GM12878 (cell line): ENCODE measurements at regions not wholly inside any gene's neighbourhood (a gene's known extent, or its start where the extent isn't known, plus 50 kb on each side); places are given as distances from the start of the nearest gene placed in this dataset.

Source experiments
- ATAC-seq: fragments of 200-7000 bp; cut with Tn5 transposase; 3 replicates; pipeline ENCODE4 v1.9.1; 2020; ENCODE audit warnings: mild to moderate bottlenecking, moderate library complexity
- BruUV-seq: library from RNA; stranded (reverse); fragments of 400-500 nt; replicated peaks from 2 replicates; lab custom pipeline; 2021; lab: Mats Ljungman, UMichigan
- CTCF ChIA-PET: fragments of 300-600 bp; sonication (Branson Sonifier 250); formaldehyde crosslinking; extraction: SDS; loops from one replicate; lab custom pipeline; 2021; ENCODE audit warnings: inconsistent platforms; lab: Yijun Ruan, JAX
- POLR2A ChIA-PET: fragments of 350-600 bp; formaldehyde crosslinking; extraction: SDS; loops from one replicate; lab custom pipeline; 2021; ENCODE audit warnings: inconsistent platforms; lab: Charles Lee
- RAD21 ChIA-PET: fragments of 300-600 bp; sonication (Branson Sonifier 250); formaldehyde crosslinking; loops from one replicate; lab custom pipeline; 2023; ENCODE audit warnings: antibody characterized with exemption; ENCODE audit not compliant: unreplicated experiment; lab: Charles Lee
- SMC1A ChIA-PET: fragments of 300-600 bp; sonication (Branson Sonifier 250); formaldehyde crosslinking; loops from one replicate; lab custom pipeline; 2023; ENCODE audit not compliant: unreplicated experiment, uncharacterized antibody; lab: Charles Lee
- DNase-seq: peaks from one replicate; pipeline ENCODE4 v3.0.0-alpha.2; 2011; ENCODE audit warnings: low read depth, low spot score
- FAIRE-seq: peaks from 3 replicates; lab custom pipeline; 2011; peaks lifted over from hg19 to GRCh38; lab: Jason Lieb, UNC
- H2AFZ ChIP-seq: 2 replicates; pipeline ENCODE4 v1.6.0; 2011; ENCODE audit warnings: low read depth, low read length, control low read depth; ENCODE audit not compliant: control insufficient read depth
- H3K27ac ChIP-seq: 2 replicates; pipeline ENCODE4 v1.5.1; 2011; ENCODE audit warnings: control low read depth; ENCODE audit not compliant: control insufficient read depth, insufficient read depth
- H3K27me3 ChIP-seq, 2 experiments: replicated peaks in 1 of 2; 2 replicates each; pipeline versions ENCODE4 v1.6.0 to v1.6.1; 2011; ENCODE audit warnings: low read length in 1 of 2; ENCODE audit not compliant: control insufficient read depth in 2 of 2, insufficient read depth in 2 of 2
- H3K36me3 ChIP-seq, 2 experiments: 2 replicates each; pipeline ENCODE4 v1.5.1; 2011; ENCODE audit warnings: low read length in 1 of 2; ENCODE audit not compliant: control insufficient read depth in 2 of 2, insufficient read depth in 2 of 2
- H3K4me1 ChIP-seq: 2 replicates; pipeline ENCODE4 v1.6.1; 2011; ENCODE audit warnings: mild to moderate bottlenecking, low read length, moderate library complexity, mixed read lengths; ENCODE audit not compliant: control insufficient read depth, insufficient read depth
- H3K4me2 ChIP-seq: 2 replicates; pipeline ENCODE4 v1.6.0; 2011; ENCODE audit warnings: control low read depth; ENCODE audit not compliant: control insufficient read depth, insufficient read depth
- H3K4me3 ChIP-seq: fragments of 200-600 bp; sonication (generic); 2 replicates; pipeline ENCODE4 v1.5.1; 2016
- H3K79me2 ChIP-seq: 2 replicates; pipeline ENCODE4 v1.6.0; 2011; ENCODE audit warnings: low read length; ENCODE audit not compliant: control insufficient read depth, insufficient read depth
- H3K9ac ChIP-seq: 2 replicates; pipeline ENCODE4 v1.8.0; 2011; ENCODE audit warnings: low read length, control low read depth, mixed read lengths; ENCODE audit not compliant: control insufficient read depth, insufficient read depth
- H3K9me3 ChIP-seq: replicated peaks from 3 replicates; pipeline ENCODE4 v1.5.1; 2011; ENCODE audit warnings: mild to moderate bottlenecking, low read length; ENCODE audit not compliant: control insufficient read depth, insufficient read depth
- H4K20me1 ChIP-seq: 2 replicates; pipeline ENCODE4 v1.6.0; 2011; ENCODE audit not compliant: control insufficient read depth, insufficient read depth
- ATF7 ChIP-seq: fragments of 450-650 bp; IDR thresholded peaks from 2 replicates; pipeline ENCODE4 v1.6.1; 2016; ENCODE audit warnings: low read depth, mild to moderate bottlenecking
- MTA3 ChIP-seq: IDR thresholded peaks from 2 replicates; pipeline ENCODE4 v1.6.1; 2012; ENCODE audit warnings: low read length, inconsistent platforms, borderline replicate concordance
- TAF1 ChIP-seq: IDR thresholded peaks from 2 replicates; pipeline ENCODE4 v1.6.1; 2011; ENCODE audit warnings: mild to moderate bottlenecking, low read depth, low read length, borderline replicate concordance
- WGBS: methylation state at CpG from one replicate; pipeline ENCODE4 v1.1.6; 2016; ENCODE audit warnings: low lambda C conversion rate; ENCODE audit not compliant: insufficient replicate concordance, insufficient coverage; ENCODE audit errors: missing lambda C conversion rate; 5-methylcytosine and 5-hydroxymethylcytosine counted together
- in situ Hi-C: fragments of 300-500 bp; cut with MboI; formaldehyde crosslinking; loops from 9 replicates; pipeline ENCODE4 v1.14.3; 2018; ENCODE audit warnings: mixed read lengths
- intact Hi-C: fragments of 100-400 bp; cut with micrococcal nuclease; formaldehyde crosslinking; loops from one replicate; pipeline ENCODE4 v1.14.2; 2022; ENCODE audit not compliant: unreplicated experiment
- TF ChIP-seq, protein P1 (sequence below): fragments of 450-650 bp; IDR thresholded peaks from 2 replicates; pipeline ENCODE4 v1.6.1; 2016; ENCODE audit warnings: mild to moderate bottlenecking, moderate library complexity, borderline replicate concordance
- TF ChIP-seq, protein P2 (sequence below): IDR thresholded peaks from 2 replicates; pipeline ENCODE4 v1.6.1; 2012; ENCODE audit warnings: mild to moderate bottlenecking, low read depth, low read length
- TF ChIP-seq, protein P3 (sequence below): fragments of 450-650 bp; formaldehyde crosslinking; IDR thresholded peaks from 2 replicates; pipeline ENCODE4 v1.5.0; 2022; ENCODE audit warnings: mild to moderate bottlenecking, missing genetic modification characterization
- TF ChIP-seq, protein P4 (sequence below): IDR thresholded peaks from 2 replicates; pipeline ENCODE4 v1.6.1; 2012; ENCODE audit warnings: improper control_type of control experiment, low read depth, low read length; ENCODE audit not compliant: insufficient replicate concordance

DNA sequence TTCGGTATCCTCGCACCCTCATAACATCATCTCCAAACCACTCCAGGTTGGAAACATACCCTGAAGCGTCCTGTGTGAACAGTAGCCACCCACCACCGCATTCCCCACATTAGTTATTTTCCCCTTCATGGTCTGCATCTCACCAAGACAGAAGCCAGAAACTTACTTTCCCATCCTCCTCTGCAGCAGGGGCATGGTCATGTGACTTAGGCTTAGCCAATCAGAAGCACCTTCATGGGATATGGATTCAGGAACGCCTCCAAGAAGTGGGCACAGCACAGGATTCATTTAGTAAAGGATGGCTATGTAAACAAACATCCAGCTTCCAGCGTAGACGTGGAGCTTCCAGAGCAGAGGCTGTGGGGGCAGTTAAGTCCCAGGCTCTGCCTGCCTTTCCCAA is 130.3 kb downstream of the AXIN2 start:
- Histone ChIP-seq H3K9me3 (no peaks in the 10 kb centered on the region; the same call in 1 of the 3 replicates), H3K4me3 (no peak overlapping the region), H3K4me2 (no peak overlapping the region), H3K36me3 (no peaks in the 10 kb centered on the region), H3K9ac (no peak overlapping the region), H3K4me1 (no peaks in the 10 kb centered on the region), H4K20me1 (no peaks in the 10 kb centered on the region), H3K79me2 (no peaks in the 10 kb centered on the region), H3K27me3 (no peaks in the 10 kb centered on the region), H3K27ac (no peak overlapping the region), H2AFZ (no peak overlapping the region)
- intact Hi-C loops (no loop called here), in situ Hi-C loops (no loop called here)
- ChIA-PET SMC1A (no interaction called here), CTCF (no interaction called here), RAD21 (no interaction called here), POLR2A (no interaction called here)
- FAIRE-seq (no peak), ATAC-seq (no peak), DNase-seq (no peak)
- 18% methylated on average over 7 of the region's 7 CpGs for WGBS
- no TSS peak for BruUV-seq
- TF ChIP-seq MTA3 (no peak), ATF7 (no peak), TAF1 (no peak)
- TF ChIP-seq, protein P1, sequence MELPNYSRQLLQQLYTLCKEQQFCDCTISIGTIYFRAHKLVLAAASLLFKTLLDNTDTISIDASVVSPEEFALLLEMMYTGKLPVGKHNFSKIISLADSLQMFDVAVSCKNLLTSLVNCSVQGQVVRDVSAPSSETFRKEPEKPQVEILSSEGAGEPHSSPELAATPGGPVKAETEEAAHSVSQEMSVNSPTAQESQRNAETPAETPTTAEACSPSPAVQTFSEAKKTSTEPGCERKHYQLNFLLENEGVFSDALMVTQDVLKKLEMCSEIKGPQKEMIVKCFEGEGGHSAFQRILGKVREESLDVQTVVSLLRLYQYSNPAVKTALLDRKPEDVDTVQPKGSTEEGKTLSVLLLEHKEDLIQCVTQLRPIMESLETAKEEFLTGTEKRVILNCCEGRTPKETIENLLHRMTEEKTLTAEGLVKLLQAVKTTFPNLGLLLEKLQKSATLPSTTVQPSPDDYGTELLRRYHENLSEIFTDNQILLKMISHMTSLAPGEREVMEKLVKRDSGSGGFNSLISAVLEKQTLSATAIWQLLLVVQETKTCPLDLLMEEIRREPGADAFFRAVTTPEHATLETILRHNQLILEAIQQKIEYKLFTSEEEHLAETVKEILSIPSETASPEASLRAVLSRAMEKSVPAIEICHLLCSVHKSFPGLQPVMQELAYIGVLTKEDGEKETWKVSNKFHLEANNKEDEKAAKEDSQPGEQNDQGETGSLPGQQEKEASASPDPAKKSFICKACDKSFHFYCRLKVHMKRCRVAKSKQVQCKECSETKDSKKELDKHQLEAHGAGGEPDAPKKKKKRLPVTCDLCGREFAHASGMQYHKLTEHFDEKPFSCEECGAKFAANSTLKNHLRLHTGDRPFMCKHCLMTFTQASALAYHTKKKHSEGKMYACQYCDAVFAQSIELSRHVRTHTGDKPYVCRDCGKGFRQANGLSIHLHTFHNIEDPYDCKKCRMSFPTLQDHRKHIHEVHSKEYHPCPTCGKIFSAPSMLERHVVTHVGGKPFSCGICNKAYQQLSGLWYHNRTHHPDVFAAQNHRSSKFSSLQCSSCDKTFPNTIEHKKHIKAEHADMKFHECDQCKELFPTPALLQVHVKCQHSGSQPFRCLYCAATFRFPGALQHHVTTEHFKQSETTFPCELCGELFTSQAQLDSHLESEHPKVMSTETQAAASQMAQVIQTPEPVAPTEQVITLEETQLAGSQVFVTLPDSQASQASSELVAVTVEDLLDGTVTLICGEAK = no peak
- TF ChIP-seq, protein P2, sequence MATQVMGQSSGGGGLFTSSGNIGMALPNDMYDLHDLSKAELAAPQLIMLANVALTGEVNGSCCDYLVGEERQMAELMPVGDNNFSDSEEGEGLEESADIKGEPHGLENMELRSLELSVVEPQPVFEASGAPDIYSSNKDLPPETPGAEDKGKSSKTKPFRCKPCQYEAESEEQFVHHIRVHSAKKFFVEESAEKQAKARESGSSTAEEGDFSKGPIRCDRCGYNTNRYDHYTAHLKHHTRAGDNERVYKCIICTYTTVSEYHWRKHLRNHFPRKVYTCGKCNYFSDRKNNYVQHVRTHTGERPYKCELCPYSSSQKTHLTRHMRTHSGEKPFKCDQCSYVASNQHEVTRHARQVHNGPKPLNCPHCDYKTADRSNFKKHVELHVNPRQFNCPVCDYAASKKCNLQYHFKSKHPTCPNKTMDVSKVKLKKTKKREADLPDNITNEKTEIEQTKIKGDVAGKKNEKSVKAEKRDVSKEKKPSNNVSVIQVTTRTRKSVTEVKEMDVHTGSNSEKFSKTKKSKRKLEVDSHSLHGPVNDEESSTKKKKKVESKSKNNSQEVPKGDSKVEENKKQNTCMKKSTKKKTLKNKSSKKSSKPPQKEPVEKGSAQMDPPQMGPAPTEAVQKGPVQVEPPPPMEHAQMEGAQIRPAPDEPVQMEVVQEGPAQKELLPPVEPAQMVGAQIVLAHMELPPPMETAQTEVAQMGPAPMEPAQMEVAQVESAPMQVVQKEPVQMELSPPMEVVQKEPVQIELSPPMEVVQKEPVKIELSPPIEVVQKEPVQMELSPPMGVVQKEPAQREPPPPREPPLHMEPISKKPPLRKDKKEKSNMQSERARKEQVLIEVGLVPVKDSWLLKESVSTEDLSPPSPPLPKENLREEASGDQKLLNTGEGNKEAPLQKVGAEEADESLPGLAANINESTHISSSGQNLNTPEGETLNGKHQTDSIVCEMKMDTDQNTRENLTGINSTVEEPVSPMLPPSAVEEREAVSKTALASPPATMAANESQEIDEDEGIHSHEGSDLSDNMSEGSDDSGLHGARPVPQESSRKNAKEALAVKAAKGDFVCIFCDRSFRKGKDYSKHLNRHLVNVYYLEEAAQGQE = no peak
- TF ChIP-seq, protein P3, sequence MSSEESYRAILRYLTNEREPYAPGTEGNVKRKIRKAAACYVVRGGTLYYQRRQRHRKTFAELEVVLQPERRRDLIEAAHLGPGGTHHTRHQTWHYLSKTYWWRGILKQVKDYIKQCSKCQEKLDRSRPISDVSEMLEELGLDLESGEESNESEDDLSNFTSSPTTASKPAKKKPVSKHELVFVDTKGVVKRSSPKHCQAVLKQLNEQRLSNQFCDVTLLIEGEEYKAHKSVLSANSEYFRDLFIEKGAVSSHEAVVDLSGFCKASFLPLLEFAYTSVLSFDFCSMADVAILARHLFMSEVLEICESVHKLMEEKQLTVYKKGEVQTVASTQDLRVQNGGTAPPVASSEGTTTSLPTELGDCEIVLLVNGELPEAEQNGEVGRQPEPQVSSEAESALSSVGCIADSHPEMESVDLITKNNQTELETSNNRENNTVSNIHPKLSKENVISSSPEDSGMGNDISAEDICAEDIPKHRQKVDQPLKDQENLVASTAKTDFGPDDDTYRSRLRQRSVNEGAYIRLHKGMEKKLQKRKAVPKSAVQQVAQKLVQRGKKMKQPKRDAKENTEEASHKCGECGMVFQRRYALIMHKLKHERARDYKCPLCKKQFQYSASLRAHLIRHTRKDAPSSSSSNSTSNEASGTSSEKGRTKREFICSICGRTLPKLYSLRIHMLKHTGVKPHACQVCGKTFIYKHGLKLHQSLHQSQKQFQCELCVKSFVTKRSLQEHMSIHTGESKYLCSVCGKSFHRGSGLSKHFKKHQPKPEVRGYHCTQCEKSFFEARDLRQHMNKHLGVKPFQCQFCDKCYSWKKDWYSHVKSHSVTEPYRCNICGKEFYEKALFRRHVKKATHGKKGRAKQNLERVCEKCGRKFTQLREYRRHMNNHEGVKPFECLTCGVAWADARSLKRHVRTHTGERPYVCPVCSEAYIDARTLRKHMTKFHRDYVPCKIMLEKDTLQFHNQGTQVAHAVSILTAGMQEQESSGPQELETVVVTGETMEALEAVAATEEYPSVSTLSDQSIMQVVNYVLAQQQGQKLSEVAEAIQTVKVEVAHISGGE (CRISPR knock-in tag) = no peak
- TF ChIP-seq, protein P4, sequence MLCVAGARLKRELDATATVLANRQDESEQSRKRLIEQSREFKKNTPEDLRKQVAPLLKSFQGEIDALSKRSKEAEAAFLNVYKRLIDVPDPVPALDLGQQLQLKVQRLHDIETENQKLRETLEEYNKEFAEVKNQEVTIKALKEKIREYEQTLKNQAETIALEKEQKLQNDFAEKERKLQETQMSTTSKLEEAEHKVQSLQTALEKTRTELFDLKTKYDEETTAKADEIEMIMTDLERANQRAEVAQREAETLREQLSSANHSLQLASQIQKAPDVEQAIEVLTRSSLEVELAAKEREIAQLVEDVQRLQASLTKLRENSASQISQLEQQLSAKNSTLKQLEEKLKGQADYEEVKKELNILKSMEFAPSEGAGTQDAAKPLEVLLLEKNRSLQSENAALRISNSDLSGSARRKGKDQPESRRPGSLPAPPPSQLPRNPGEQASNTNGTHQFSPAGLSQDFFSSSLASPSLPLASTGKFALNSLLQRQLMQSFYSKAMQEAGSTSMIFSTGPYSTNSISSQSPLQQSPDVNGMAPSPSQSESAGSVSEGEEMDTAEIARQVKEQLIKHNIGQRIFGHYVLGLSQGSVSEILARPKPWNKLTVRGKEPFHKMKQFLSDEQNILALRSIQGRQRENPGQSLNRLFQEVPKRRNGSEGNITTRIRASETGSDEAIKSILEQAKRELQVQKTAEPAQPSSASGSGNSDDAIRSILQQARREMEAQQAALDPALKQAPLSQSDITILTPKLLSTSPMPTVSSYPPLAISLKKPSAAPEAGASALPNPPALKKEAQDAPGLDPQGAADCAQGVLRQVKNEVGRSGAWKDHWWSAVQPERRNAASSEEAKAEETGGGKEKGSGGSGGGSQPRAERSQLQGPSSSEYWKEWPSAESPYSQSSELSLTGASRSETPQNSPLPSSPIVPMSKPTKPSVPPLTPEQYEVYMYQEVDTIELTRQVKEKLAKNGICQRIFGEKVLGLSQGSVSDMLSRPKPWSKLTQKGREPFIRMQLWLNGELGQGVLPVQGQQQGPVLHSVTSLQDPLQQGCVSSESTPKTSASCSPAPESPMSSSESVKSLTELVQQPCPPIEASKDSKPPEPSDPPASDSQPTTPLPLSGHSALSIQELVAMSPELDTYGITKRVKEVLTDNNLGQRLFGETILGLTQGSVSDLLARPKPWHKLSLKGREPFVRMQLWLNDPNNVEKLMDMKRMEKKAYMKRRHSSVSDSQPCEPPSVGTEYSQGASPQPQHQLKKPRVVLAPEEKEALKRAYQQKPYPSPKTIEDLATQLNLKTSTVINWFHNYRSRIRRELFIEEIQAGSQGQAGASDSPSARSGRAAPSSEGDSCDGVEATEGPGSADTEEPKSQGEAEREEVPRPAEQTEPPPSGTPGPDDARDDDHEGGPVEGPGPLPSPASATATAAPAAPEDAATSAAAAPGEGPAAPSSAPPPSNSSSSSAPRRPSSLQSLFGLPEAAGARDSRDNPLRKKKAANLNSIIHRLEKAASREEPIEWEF = no peak
